ENCODE measurements at regions not wholly inside any gene's neighbourhood (a gene's known extent, or its start where the extent isn't known, plus 50 kb on each side); places are given as distances from the start of the nearest gene placed in this dataset.

DNA sequence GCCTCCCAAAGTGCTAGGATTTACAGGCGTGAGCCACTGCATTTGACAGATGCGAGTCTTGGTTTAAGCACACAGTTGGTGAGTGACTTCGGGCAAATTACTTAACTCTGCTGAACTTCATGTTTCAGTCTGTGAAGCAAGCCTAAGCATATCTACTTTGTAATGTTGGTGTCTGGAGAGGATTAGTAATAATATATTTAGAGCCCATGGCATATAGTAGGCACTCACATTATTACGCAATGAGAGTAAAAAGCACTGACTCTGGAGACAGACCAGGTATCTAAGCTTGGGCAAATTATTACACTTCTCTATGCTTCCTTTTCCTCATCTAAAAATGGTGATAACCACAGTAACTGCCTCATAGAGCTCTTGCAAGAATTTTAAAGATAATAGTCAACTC, 208.7 kb upstream of the P2RY1 start:
- H3K4me3 ChIP-seq: no peak overlapping the region
- intact Hi-C loops (cut with DNase I; ENCODE audit: low total_unique reads): no loop called here
- H3K36me3 ChIP-seq (ENCODE audit: low read depth, missing control alignments): no peaks in the 10 kb centered on the region
- WGBS, 2 donors: 91 to 97% methylated on average over 4 of the region's 4 CpGs
- no peaks in the 10 kb centered on the region for H3K27me3 ChIP-seq
- peaks cover 13% of the 10 kb centered on the region for H3K4me1 ChIP-seq
- DNase-seq: no peak
- no peak overlapping the region for H3K27ac ChIP-seq
- no peaks in the 10 kb centered on the region for H3K9me3 ChIP-seq
- TF ChIP-seq CTCF (IDR thresholded peaks at IDR 0.05): no peak
- no peak for TF ChIP-seq POLR2A (IDR thresholded peaks at IDR 0.05)

GRCh38 chr3:152628496-152628895, 206.4 kb upstream of the P2RY1 start:
- intact Hi-C loops (cut with DNase I; ENCODE audit: low total_unique reads): no loop called here
- no peak overlapping the region for H3K4me3 ChIP-seq
- no peaks in the 10 kb centered on the region for H3K9me3 ChIP-seq
- peaks cover under 1% of the 10 kb centered on the region for H3K4me1 ChIP-seq
- no peak for DNase-seq
- no peaks in the 10 kb centered on the region for H3K36me3 ChIP-seq (ENCODE audit: low read depth, missing control alignments)
- WGBS, 2 donors: 62 to 73% methylated on average over 3 of the region's 3 CpGs
- TF ChIP-seq POLR2A (IDR thresholded peaks at IDR 0.05) (no peak), CTCF (IDR thresholded peaks at IDR 0.05) (no peak)
- H3K27ac ChIP-seq: no peak overlapping the region
- no peaks in the 10 kb centered on the region for H3K27me3 ChIP-seq

DNA sequence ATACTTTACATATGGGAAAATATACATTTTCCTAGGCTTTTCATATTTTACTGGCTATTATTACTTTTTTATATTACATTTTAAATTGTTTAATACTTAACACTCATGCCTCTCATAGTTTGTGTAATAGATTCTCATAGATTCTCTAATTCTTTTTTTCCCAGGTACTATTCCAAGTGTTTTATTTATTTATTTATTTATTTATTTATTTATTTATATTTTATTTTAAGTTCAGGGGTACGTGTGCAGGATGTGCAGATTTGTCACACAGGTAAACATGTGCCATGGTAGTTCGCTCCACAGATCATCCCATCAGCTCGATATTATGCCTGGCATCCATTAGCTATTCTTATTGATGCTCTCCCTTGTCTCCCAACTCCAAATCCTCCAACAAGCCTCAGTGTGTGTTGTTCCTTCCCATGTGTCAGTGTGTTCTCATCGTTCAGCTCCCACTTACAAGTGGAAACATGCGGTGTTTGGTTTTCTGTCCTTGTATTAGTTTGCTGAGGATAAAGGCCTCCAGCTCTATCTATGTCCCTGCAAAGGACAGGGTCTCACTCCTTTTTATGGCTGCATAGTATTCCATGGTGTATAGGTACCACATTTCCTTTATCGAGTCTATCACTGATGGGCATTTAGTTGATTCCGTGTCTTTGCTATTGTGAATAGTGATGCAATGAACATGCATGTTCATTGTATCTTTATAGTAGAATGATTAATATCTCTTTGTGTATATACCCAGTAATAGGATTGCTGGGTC, 205.4 kb upstream of the P2RY1 start:
- no peak for TF ChIP-seq POLR2A (IDR thresholded peaks at IDR 0.05)
- no peak for TF ChIP-seq CTCF (IDR thresholded peaks at IDR 0.05)
- H3K4me1 ChIP-seq: no peaks in the 10 kb centered on the region
- H3K36me3 ChIP-seq (ENCODE audit: low read depth, missing control alignments): no peaks in the 10 kb centered on the region
- intact Hi-C loops (cut with DNase I; ENCODE audit: low total_unique reads): no loop called here
- H3K27me3 ChIP-seq: no peaks in the 10 kb centered on the region
- WGBS, 2 donors: 89 to 93% methylated on average over 7 of the region's 7 CpGs
- no peaks in the 10 kb centered on the region for H3K9me3 ChIP-seq
- H3K4me3 ChIP-seq: no peak overlapping the region
- no peak overlapping the region for H3K27ac ChIP-seq
- DNase-seq: no peak

DNA sequence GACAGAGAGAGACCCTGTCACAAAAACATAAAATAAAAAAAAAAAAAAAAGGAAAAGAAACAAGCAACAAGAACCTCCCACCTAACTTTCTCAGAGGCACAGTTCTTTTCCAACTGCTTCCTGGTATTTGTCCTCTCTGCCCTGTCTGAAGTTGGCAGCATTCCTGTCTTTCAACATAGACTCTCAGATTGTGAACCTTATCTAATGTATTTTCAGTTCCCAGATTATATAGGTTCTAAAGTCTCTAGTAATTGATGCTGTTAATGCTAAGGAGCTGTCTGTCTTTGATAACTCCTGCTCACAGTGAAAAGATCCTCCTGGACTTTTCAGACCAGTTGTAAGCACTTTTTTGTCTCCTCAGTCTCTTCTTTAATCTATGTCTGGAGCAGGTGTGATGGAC, 199.5 kb upstream of the P2RY1 start:
- Histone ChIP-seq H3K36me3 (ENCODE audit: low read depth, missing control alignments) (no peaks in the 10 kb centered on the region), H3K4me1 (no peaks in the 10 kb centered on the region), H3K9me3 (no peaks in the 10 kb centered on the region), H3K27me3 (no peaks in the 10 kb centered on the region), H3K27ac (no peak overlapping the region), H3K4me3 (no peak overlapping the region)
- no peak for TF ChIP-seq CTCF (IDR thresholded peaks at IDR 0.05)
- TF ChIP-seq POLR2A (IDR thresholded peaks at IDR 0.05): no peak
- intact Hi-C loops (cut with DNase I; ENCODE audit: low total_unique reads): no loop called here
- DNase-seq: no peak

DNA sequence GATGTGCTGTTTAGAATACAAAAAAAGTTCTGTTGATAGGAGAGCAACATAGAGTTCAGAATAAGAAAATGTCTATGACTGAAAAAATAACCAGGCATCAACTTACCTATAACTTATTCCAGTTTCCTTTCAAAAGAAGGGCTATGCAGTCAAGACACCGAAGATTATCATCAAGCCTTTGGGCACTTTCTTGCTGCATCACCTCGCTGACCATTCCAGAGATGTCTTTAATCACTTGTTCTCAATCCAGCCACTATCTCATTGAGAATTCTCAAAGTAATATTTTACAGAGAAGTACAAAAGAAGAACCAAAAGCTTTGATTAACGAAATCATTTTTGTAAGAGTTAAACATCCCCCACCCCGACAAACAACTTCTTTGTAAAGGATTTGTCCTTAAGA, 198.3 kb upstream of the P2RY1 start:
- no peak for DNase-seq
- H3K36me3 ChIP-seq (ENCODE audit: low read depth, missing control alignments): no peaks in the 10 kb centered on the region
- no peaks in the 10 kb centered on the region for H3K9me3 ChIP-seq
- H3K4me1 ChIP-seq: no peaks in the 10 kb centered on the region
- intact Hi-C loops (cut with DNase I; ENCODE audit: low total_unique reads): no loop called here
- TF ChIP-seq POLR2A (IDR thresholded peaks at IDR 0.05): no peak
- no peak for TF ChIP-seq CTCF (IDR thresholded peaks at IDR 0.05)
- WGBS, 2 donors: 93 to 98% methylated on average over 4 of the region's 4 CpGs
- no peak overlapping the region for H3K4me3 ChIP-seq
- H3K27ac ChIP-seq: no peak overlapping the region
- H3K27me3 ChIP-seq: no peaks in the 10 kb centered on the region

Measured in testis (tissue), 2 donors.